ENCODE measurements at regions not wholly inside any gene's neighbourhood (a gene's known extent, or its start where the extent isn't known, plus 50 kb on each side); places are given as distances from the start of the nearest gene placed in this dataset.

GRCh38 chr6:140062043-140063020 lies 687.9 kb upstream of the CITED2 start:
- no peak for DNase-seq (ENCODE audit: low spot score)
- H3K27ac ChIP-seq = peak overlapping the region; percentile 38 to 81
- no peak overlapping the region for H3K4me3 ChIP-seq
- no peak for TF ChIP-seq CTCF (IDR thresholded peaks at IDR 0.05)

DNA sequence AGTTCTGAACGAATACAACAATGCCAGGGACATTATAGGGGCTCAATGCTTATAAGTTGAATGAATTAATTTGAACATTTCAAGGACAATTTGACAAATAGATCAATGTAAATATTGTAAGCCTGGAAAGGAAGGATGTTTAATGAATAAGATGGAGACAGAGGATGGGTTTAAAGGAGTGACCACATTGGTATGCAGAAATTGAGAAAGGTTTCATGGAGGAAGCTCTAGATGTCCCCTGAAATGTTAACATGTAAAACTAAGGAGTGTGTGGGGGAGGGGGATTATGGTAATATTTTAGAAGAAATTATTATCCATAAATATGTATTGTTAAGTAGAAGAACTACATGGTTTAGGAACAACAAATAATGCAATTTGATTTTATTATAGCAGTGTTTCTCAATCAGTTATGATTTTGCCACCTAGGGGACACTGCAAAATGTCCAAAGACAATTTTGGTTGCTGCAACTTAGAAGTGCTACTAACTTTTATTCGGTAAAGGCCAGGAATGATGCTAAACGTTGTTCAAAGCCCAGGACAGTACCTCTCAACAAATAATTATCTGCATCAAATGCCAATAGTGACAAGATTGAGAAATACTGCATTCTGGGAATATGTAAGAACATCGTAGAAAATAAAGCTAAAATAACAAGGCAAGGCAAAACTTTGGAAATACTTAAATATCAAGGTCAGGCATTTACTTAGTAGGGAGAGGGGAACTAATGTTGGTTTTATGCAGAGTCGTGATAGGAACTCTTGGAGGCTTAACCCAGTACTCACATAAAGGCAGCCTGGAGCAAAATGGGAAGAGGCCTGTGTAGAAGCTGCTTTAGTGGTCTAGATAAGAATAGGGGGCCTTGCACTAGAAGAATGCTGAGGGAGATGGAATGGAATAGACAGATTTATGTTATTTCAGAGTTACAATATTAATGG lies 686.9 kb upstream of the CITED2 start:
- Histone ChIP-seq H3K4me3 (no peak overlapping the region), H3K27ac (peak overlapping the region in 1 of 2 donors; percentile 81)
- no peak for TF ChIP-seq CTCF (IDR thresholded peaks at IDR 0.05)
- DNase-seq (ENCODE audit: low spot score) = no peak

DNA sequence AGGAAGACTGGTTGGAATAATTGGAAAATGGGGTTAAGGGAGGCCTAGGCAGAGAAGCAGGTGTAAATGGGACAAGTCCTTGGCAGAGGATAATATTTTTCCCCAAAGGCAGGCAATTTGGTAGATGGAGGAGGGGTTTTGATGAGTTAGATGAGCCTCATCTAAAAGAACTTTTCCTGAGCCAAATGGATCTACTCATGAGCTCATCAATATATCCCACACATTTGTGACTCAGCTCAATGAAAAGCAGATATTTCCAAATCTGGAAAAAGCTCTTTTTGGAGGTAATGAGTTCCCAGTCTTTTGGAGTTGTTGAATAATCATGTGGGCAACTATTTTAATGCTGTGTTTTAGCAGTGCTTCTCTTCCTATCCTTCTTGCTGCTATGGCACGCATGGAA lies 685.5 kb upstream of the CITED2 start:
- no peak for TF ChIP-seq CTCF (IDR thresholded peaks at IDR 0.05)
- DNase-seq (ENCODE audit: low spot score) = no peak
- no peak overlapping the region for H3K4me3 ChIP-seq
- H3K27ac ChIP-seq = no peak overlapping the region

DNA sequence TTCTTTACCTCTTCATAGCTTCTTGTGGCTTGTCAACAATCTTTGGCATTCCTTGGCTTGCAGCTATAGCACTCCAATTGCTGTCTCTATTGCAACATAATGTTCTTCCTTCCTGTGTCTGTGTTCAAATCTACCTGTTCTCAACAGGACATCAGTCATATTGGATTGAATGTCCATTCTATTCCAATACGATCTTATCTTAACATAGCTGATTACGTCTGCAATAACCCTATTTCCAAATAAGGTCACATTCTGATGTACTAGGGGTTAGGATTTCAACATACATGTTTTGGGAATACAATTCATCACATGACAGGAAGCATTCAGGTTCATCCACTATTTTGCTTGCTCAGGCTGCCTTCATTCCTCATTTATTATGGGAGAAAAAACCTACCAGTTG lies 684.4 kb upstream of the CITED2 start:
- no peak for DNase-seq (ENCODE audit: low spot score)
- Histone ChIP-seq H3K27ac (no peak overlapping the region), H3K4me3 (no peak overlapping the region)
- TF ChIP-seq CTCF (IDR thresholded peaks at IDR 0.05) = no peak

DNA sequence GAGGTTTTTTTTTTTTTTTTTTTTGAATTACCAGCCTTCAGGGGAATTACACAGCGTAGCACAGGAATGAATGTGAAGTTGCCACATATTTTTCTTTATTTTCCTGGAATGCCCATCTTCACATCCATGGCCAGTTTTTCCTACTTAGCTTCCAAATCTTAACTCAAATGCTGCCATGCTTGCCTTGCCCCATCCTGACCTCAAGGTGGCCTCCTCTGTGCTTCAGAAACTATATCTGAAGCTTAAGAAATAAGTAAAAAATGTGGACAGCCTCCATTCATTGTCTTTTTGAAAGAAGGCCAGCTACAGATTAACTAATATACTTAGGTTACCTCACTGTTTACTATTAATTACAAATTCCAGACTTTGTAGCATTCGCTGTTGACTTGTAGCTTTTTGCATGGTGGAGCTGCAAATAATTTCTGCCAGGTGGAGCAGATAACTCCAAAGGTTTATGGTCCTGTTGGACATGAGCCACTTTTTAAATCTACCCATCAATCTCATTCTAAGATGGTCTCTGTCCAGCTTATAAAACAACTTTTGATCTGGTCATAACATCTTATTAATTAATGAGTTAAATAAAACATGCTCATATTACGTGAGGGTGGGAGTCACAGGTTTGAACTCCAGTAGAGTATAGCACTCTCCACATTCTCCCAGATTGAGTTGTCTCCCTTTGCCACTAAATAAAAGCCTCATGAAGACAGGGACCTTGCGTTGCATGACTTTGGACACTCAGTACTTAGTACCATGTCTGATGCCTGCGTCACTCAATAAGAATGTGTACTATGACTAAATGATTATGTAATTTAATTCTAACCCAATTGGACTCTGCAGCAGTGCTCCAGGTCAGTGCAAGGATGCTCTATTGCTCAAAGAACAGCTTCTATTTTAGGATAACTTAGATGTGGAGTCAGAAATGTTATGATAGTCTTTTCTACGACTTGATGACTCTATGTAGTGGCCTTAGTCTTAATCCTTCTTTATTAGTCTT lies 678.6 kb upstream of the CITED2 start:
- H3K27ac ChIP-seq = no peak overlapping the region
- DNase-seq (ENCODE audit: low spot score) = no peak
- no peak overlapping the region for H3K4me3 ChIP-seq
- no peak for TF ChIP-seq CTCF (IDR thresholded peaks at IDR 0.05)

Data from coronary artery (tissue), 2 donors.